GM12878 (cell line): ENCODE measurements at regions not wholly inside any gene's neighbourhood (a gene's known extent, or its start where the extent isn't known, plus 50 kb on each side); places are given as distances from the start of the nearest gene placed in this dataset.

ENCODE experiments used
- BCLAF1 ChIP-seq: fragments of 450-650 bp; IDR thresholded peaks from 2 replicates; pipeline ENCODE4 v1.6.1; 2017; ENCODE audit warnings: antibody characterized with exemption, mild to moderate bottlenecking, moderate library complexity
- BRCA1 ChIP-seq: IDR thresholded peaks from 2 replicates; pipeline ENCODE4 v1.6.1; 2011; ENCODE audit warnings: low read depth, low read length, improper control_type of control experiment
- CTCF ChIP-seq, 3 experiments: IDR thresholded peaks in 2 of 3; conservative IDR thresholded peaks in 1 of 3; 2 replicates each; pipeline ENCODE4 v1.5.1; 2011; ENCODE audit warnings: low read depth in 3 of 3, low read length in 3 of 3, mild to moderate bottlenecking in 3 of 3, control low read depth in 2 of 3, moderate library complexity in 2 of 3, inconsistent platforms in 1 of 3, mixed read lengths in 1 of 3; ENCODE audit not compliant: control insufficient read depth in 2 of 3, insufficient read depth in 1 of 3; ENCODE audit errors: extremely low read depth in 1 of 3
- ELK1 ChIP-seq: IDR thresholded peaks from 2 replicates; pipeline ENCODE4 v1.6.1; 2012; ENCODE audit warnings: low read depth, low read length, improper control_type of control experiment
- FOXM1 ChIP-seq: IDR thresholded peaks from 2 replicates; pipeline ENCODE4 v1.6.1; 2012; ENCODE audit warnings: low read depth, mild to moderate bottlenecking, inconsistent platforms, low read length, moderate library complexity
- NR2C2 ChIP-seq: IDR thresholded peaks from 2 replicates; pipeline ENCODE4 v1.6.1; 2011; ENCODE audit warnings: borderline replicate concordance, low read depth; ENCODE audit not compliant: control insufficient read depth, insufficient read length
- POLR2A ChIP-seq: IDR thresholded peaks from 2 replicates; pipeline ENCODE4 v1.6.1; 2011; ENCODE audit warnings: low read depth, mild to moderate bottlenecking, low read length
- POLR2AphosphoS5 ChIP-seq: IDR thresholded peaks from 2 replicates; pipeline ENCODE4 v1.6.1; 2011; ENCODE audit warnings: mild to moderate bottlenecking, low read length, inconsistent platforms
- RB1 ChIP-seq: fragments of 450-650 bp; formaldehyde crosslinking; IDR thresholded peaks from 2 replicates; pipeline ENCODE4 v1.6.1; 2017; ENCODE audit warnings: mild to moderate bottlenecking, borderline replicate concordance
- RBBP5 ChIP-seq: fragments of 200-600 bp; sonication (generic); conservative IDR thresholded peaks from 2 replicates; pipeline ENCODE4 v1.6.1; 2016
- RFX5 ChIP-seq: IDR thresholded peaks from 2 replicates; pipeline ENCODE4 v1.6.1; 2011; ENCODE audit warnings: low read depth, low read length, improper control_type of control experiment
- SIN3A ChIP-seq: IDR thresholded peaks from 2 replicates; pipeline ENCODE4 v1.6.1; 2012; ENCODE audit warnings: low read depth, low read length, improper control_type of control experiment
- SP1 ChIP-seq: IDR thresholded peaks from one replicate; pipeline ENCODE4 v1.6.1; 2011; ENCODE audit warnings: low read depth, low read length

- TF ChIP-seq FOXM1 (no peak), BRCA1 (no peak), ELK1 (no peak), POLR2A (no peak), CTCF (IDR thresholded peaks at IDR 0.05 in 2 of 3, conservative IDR thresholded peaks at IDR 0.05 in 1 of 3; ENCODE audit: control insufficient read depth in 2 of 3, extremely low read depth in 1 of 3, insufficient read depth in 1 of 3, low read depth in 3 of 3, low read length in 3 of 3) (no peak), SIN3A (no peak), RBBP5 (no peak), BCLAF1 (no peak), NR2C2 (no peak), POLR2AphosphoS5 (no peak), RFX5 (no peak), RB1 (no peak), SP1 (no peak)
These were observed 485.4 kb downstream of the KCNJ2 start for GRCh38 chr17:70654706-70655105.
